Stimulated activated CD8-positive, alpha-beta memory T cell treated with anti-CD3 and anti-CD28 coated beads, Interleukin-7, amount 100 ng/mL, for 48 hours (primary cell): ENCODE measurements at regions not wholly inside any gene's neighbourhood (a gene's known extent, or its start where the extent isn't known, plus 50 kb on each side); places are given as distances from the start of the nearest gene placed in this dataset.

Experiments
- DNase-seq, 2 donors: peaks; one replicate each; pipeline ENCODE4 v3.0.0-alpha.2; 2020; ENCODE audit warnings: low read depth in 1 of 2; ENCODE audit errors: extremely low read depth in 1 of 2

GRCh38 chr17:65477600-65477999, 83.8 kb downstream of the AXIN2 start:
- no peak for DNase-seq

- no peak for DNase-seq
Observed at GRCh38 chr17:65474660-65475059, 86.8 kb downstream of the AXIN2 start.

- no peak for DNase-seq
Observed at GRCh38 chr17:65473985-65474384, 87.5 kb downstream of the AXIN2 start.

GRCh38 chr17:65473363-65473762, 88.1 kb downstream of the AXIN2 start:
- DNase-seq: no peak

- DNase-seq: no peak
Observed at GRCh38 chr17:65472666-65473309, 88.7 kb downstream of the AXIN2 start.

GRCh38 chr17:65470783-65471182, 90.7 kb downstream of the AXIN2 start:
- DNase-seq: no peak

GRCh38 chr17:65468321-65468720, 93.1 kb downstream of the AXIN2 start:
- DNase-seq: no peak

GRCh38 chr17:65467156-65467555, 94.3 kb downstream of the AXIN2 start:
- DNase-seq: no peak

- no peak for DNase-seq
Observed at GRCh38 chr17:65466547-65466946, 94.9 kb downstream of the AXIN2 start.

GRCh38 chr17:65463242-65463641, 98.2 kb downstream of the AXIN2 start:
- DNase-seq: no peak

- no peak for DNase-seq
Observed at GRCh38 chr17:65459677-65460347, 101.6 kb downstream of the AXIN2 start.

GRCh38 chr17:65457635-65458257, 103.7 kb downstream of the AXIN2 start:
- DNase-seq: no peak

GRCh38 chr17:65457183-65457582, 104.3 kb downstream of the AXIN2 start:
- no peak for DNase-seq

GRCh38 chr17:65456368-65457151, 104.9 kb downstream of the AXIN2 start:
- no peak for DNase-seq

GRCh38 chr17:65455972-65456343, 105.5 kb downstream of the AXIN2 start:
- no peak for DNase-seq

GRCh38 chr17:65455154-65455971, 106.1 kb downstream of the AXIN2 start:
- no peak for DNase-seq

GRCh38 chr17:65453204-65453931, 108.1 kb downstream of the AXIN2 start:
- no peak for DNase-seq

GRCh38 chr17:65449495-65449894, 112.0 kb downstream of the AXIN2 start:
- DNase-seq: no peak

- DNase-seq: no peak
Observed at GRCh38 chr17:65447823-65448222, 113.6 kb downstream of the AXIN2 start.
